Left renal pelvis (tissue), 4 donors: ENCODE measurements at regions not wholly inside any gene's neighbourhood (a gene's known extent, or its start where the extent isn't known, plus 50 kb on each side); places are given as distances from the start of the nearest gene placed in this dataset.
"Not testable (repeated sequence)": the region's sequence is repeated elsewhere in the genome, so short reads cannot be mapped to it uniquely, and the experiment has no call there.

Experiments used
- DNase-seq, 4 donors: peaks; one replicate each; pipeline ENCODE4 v3.0.0-alpha.2; 2013; ENCODE audit warnings: low read depth in 4 of 4, low spot score in 3 of 4

GRCh38 chr15:57873564-57874209 lies 167.2 kb downstream of the POLR2M start:
- DNase-seq: no peak

- DNase-seq: no peak
Measured at GRCh38 chr15:57875347-57875746, 168.8 kb downstream of the POLR2M start.

GRCh38 chr15:57878573-57878972 lies 172.1 kb downstream of the POLR2M start:
- no peak for DNase-seq

- DNase-seq: no peak
Measured at GRCh38 chr15:57881361-57881760, 174.8 kb downstream of the POLR2M start.

GRCh38 chr15:57881972-57882371 lies 175.5 kb downstream of the POLR2M start:
- no peak for DNase-seq

- DNase-seq: no peak
Measured at GRCh38 chr15:57883701-57884100, 177.2 kb downstream of the POLR2M start.

GRCh38 chr15:57884936-57885335 lies 178.4 kb downstream of the POLR2M start:
- no peak for DNase-seq

- DNase-seq: no peak
Measured at GRCh38 chr15:57885435-57885834, 178.9 kb downstream of the POLR2M start.

GRCh38 chr15:57887825-57888224 lies 177.7 kb downstream of the ALDH1A2 start:
- DNase-seq: no peak

- DNase-seq: no peak
Measured at GRCh38 chr15:57890351-57890750, 175.2 kb downstream of the ALDH1A2 start.

GRCh38 chr15:57890878-57891277 lies 174.6 kb downstream of the ALDH1A2 start:
- DNase-seq: no peak

GRCh38 chr15:57892181-57892580 lies 173.3 kb downstream of the ALDH1A2 start:
- no peak for DNase-seq

- no peak for DNase-seq
Measured at GRCh38 chr15:57893040-57893439, 172.5 kb downstream of the ALDH1A2 start.

- DNase-seq: no peak
Measured at GRCh38 chr15:57895291-57895690, 170.2 kb downstream of the ALDH1A2 start.

GRCh38 chr15:57896114-57896513 lies 169.4 kb downstream of the ALDH1A2 start:
- DNase-seq: no peak

GRCh38 chr15:57896899-57897298 lies 168.6 kb downstream of the ALDH1A2 start:
- not testable (repeated sequence) for DNase-seq

GRCh38 chr15:57897870-57898269 lies 167.6 kb downstream of the ALDH1A2 start:
- no peak for DNase-seq

GRCh38 chr15:57902155-57902554 lies 163.4 kb downstream of the ALDH1A2 start:
- no peak for DNase-seq
